GM12878 (cell line): ENCODE measurements at regions not wholly inside any gene's neighbourhood (a gene's known extent, or its start where the extent isn't known, plus 50 kb on each side); places are given as distances from the start of the nearest gene placed in this dataset.

Experiments
- ATAC-seq: fragments of 200-7000 bp; cut with Tn5 transposase; 3 replicates; pipeline ENCODE4 v1.9.1; 2020; ENCODE audit warnings: mild to moderate bottlenecking, moderate library complexity
- BruUV-seq: library from RNA; stranded (reverse); fragments of 400-500 nt; replicated peaks from 2 replicates; lab custom pipeline; 2021; lab: Mats Ljungman, UMichigan
- CTCF ChIA-PET: fragments of 300-600 bp; sonication (Branson Sonifier 250); formaldehyde crosslinking; extraction: SDS; loops from one replicate; lab custom pipeline; 2021; ENCODE audit warnings: inconsistent platforms; lab: Yijun Ruan, JAX
- POLR2A ChIA-PET: fragments of 350-600 bp; formaldehyde crosslinking; extraction: SDS; loops from one replicate; lab custom pipeline; 2021; ENCODE audit warnings: inconsistent platforms; lab: Charles Lee
- RAD21 ChIA-PET: fragments of 300-600 bp; sonication (Branson Sonifier 250); formaldehyde crosslinking; loops from one replicate; lab custom pipeline; 2023; ENCODE audit warnings: antibody characterized with exemption; ENCODE audit not compliant: unreplicated experiment; lab: Charles Lee
- SMC1A ChIA-PET: fragments of 300-600 bp; sonication (Branson Sonifier 250); formaldehyde crosslinking; loops from one replicate; lab custom pipeline; 2023; ENCODE audit not compliant: unreplicated experiment, uncharacterized antibody; lab: Charles Lee
- DNase-seq: peaks from one replicate; pipeline ENCODE4 v3.0.0-alpha.2; 2011; ENCODE audit warnings: low read depth, low spot score
- FAIRE-seq: peaks from 3 replicates; lab custom pipeline; 2011; peaks lifted over from hg19 to GRCh38; lab: Jason Lieb, UNC
- H2AFZ ChIP-seq: 2 replicates; pipeline ENCODE4 v1.6.0; 2011; ENCODE audit warnings: low read depth, low read length, control low read depth; ENCODE audit not compliant: control insufficient read depth
- H3K27ac ChIP-seq: 2 replicates; pipeline ENCODE4 v1.5.1; 2011; ENCODE audit warnings: control low read depth; ENCODE audit not compliant: control insufficient read depth, insufficient read depth
- H3K27me3 ChIP-seq, 2 experiments: replicated peaks in 1 of 2; 2 replicates each; pipeline versions ENCODE4 v1.6.0 to v1.6.1; 2011; ENCODE audit warnings: low read length in 1 of 2; ENCODE audit not compliant: control insufficient read depth in 2 of 2, insufficient read depth in 2 of 2
- H3K36me3 ChIP-seq, 2 experiments: 2 replicates each; pipeline ENCODE4 v1.5.1; 2011; ENCODE audit warnings: low read length in 1 of 2; ENCODE audit not compliant: control insufficient read depth in 2 of 2, insufficient read depth in 2 of 2
- H3K4me1 ChIP-seq: 2 replicates; pipeline ENCODE4 v1.6.1; 2011; ENCODE audit warnings: mild to moderate bottlenecking, low read length, moderate library complexity, mixed read lengths; ENCODE audit not compliant: control insufficient read depth, insufficient read depth
- H3K4me2 ChIP-seq: 2 replicates; pipeline ENCODE4 v1.6.0; 2011; ENCODE audit warnings: control low read depth; ENCODE audit not compliant: control insufficient read depth, insufficient read depth
- H3K4me3 ChIP-seq: fragments of 200-600 bp; sonication (generic); 2 replicates; pipeline ENCODE4 v1.5.1; 2016
- H3K79me2 ChIP-seq: 2 replicates; pipeline ENCODE4 v1.6.0; 2011; ENCODE audit warnings: low read length; ENCODE audit not compliant: control insufficient read depth, insufficient read depth
- H3K9ac ChIP-seq: 2 replicates; pipeline ENCODE4 v1.8.0; 2011; ENCODE audit warnings: low read length, control low read depth, mixed read lengths; ENCODE audit not compliant: control insufficient read depth, insufficient read depth
- H3K9me3 ChIP-seq: replicated peaks from 3 replicates; pipeline ENCODE4 v1.5.1; 2011; ENCODE audit warnings: mild to moderate bottlenecking, low read length; ENCODE audit not compliant: control insufficient read depth, insufficient read depth
- H4K20me1 ChIP-seq: 2 replicates; pipeline ENCODE4 v1.6.0; 2011; ENCODE audit not compliant: control insufficient read depth, insufficient read depth
- BACH1 ChIP-seq: fragments of 450-650 bp; IDR thresholded peaks from 2 replicates; pipeline ENCODE4 v1.6.1; 2017; ENCODE audit warnings: mild to moderate bottlenecking, borderline replicate concordance
- CHD1 ChIP-seq: IDR thresholded peaks from 2 replicates; pipeline ENCODE4 v1.6.1; 2012; ENCODE audit warnings: low read depth, low read length, improper control_type of control experiment
- CREB1 ChIP-seq: IDR thresholded peaks from 2 replicates; pipeline ENCODE4 v1.6.1; 2012; ENCODE audit warnings: low read depth, mild to moderate bottlenecking, inconsistent platforms
- CUX1 ChIP-seq: IDR thresholded peaks from 2 replicates; pipeline ENCODE4 v1.6.1; 2012; ENCODE audit warnings: improper control_type of control experiment, low read depth, low read length; ENCODE audit not compliant: insufficient replicate concordance
- FOS ChIP-seq: IDR thresholded peaks from 3 replicates; pipeline ENCODE4 v1.6.1; 2011; ENCODE audit warnings: borderline replicate concordance; ENCODE audit not compliant: insufficient read length; ENCODE audit errors: extremely low read depth
- HCFC1 ChIP-seq: fragments of 150-350 bp; IDR thresholded peaks from 2 replicates; pipeline ENCODE4 v1.6.1; 2014; ENCODE audit warnings: low read length
- HSF1 ChIP-seq: fragments of 150-350 bp; IDR thresholded peaks from 2 replicates; pipeline ENCODE4 v1.6.1; 2014; ENCODE audit warnings: mild to moderate bottlenecking, low read depth, low read length
- IKZF2 ChIP-seq, 2 experiments: fragments of 450-650 bp; IDR thresholded peaks; 2 replicates each; pipeline ENCODE4 v1.6.1; 2017; ENCODE audit warnings: mild to moderate bottlenecking in 2 of 2, moderate library complexity in 2 of 2
- JUNB ChIP-seq: IDR thresholded peaks from 2 replicates; pipeline ENCODE4 v1.6.1; 2016; ENCODE audit warnings: antibody characterized with exemption, mild to moderate bottlenecking
- MYC ChIP-seq: IDR thresholded peaks from 2 replicates; pipeline ENCODE4 v1.6.1; 2011; ENCODE audit warnings: mild to moderate bottlenecking, low read length, moderate library complexity, inconsistent platforms; ENCODE audit not compliant: insufficient read depth, insufficient replicate concordance, insufficient read length, severe bottlenecking
- NBN ChIP-seq: fragments of 450-650 bp; IDR thresholded peaks from 2 replicates; pipeline ENCODE4 v1.6.1; 2016
- NRF1 ChIP-seq: conservative IDR thresholded peaks from 2 replicates; pipeline ENCODE4 v1.6.1; 2011; ENCODE audit warnings: mild to moderate bottlenecking, low read depth, low read length, improper control_type of control experiment
- SMC3 ChIP-seq: IDR thresholded peaks from 2 replicates; pipeline ENCODE4 v1.6.1; 2011; ENCODE audit warnings: low read length, improper control_type of control experiment, borderline replicate concordance
- SP1 ChIP-seq: IDR thresholded peaks from one replicate; pipeline ENCODE4 v1.6.1; 2011; ENCODE audit warnings: low read depth, low read length
- USF2 ChIP-seq: IDR thresholded peaks from 2 replicates; pipeline ENCODE4 v1.6.1; 2011; ENCODE audit warnings: low read depth, low read length, improper control_type of control experiment, borderline replicate concordance
- ZNF622 ChIP-seq: fragments of 450-650 bp; IDR thresholded peaks from 2 replicates; pipeline ENCODE4 v1.6.1; 2017; ENCODE audit warnings: mild to moderate bottlenecking, inconsistent platforms
- WGBS: methylation state at CpG from one replicate; pipeline ENCODE4 v1.1.6; 2016; ENCODE audit warnings: low lambda C conversion rate; ENCODE audit not compliant: insufficient replicate concordance, insufficient coverage; ENCODE audit errors: missing lambda C conversion rate; 5-methylcytosine and 5-hydroxymethylcytosine counted together
- in situ Hi-C: fragments of 300-500 bp; cut with MboI; formaldehyde crosslinking; loops from 9 replicates; pipeline ENCODE4 v1.14.3; 2018; ENCODE audit warnings: mixed read lengths
- intact Hi-C: fragments of 100-400 bp; cut with micrococcal nuclease; formaldehyde crosslinking; loops from one replicate; pipeline ENCODE4 v1.14.2; 2022; ENCODE audit not compliant: unreplicated experiment

- TF ChIP-seq HSF1 (no peak), USF2 (no peak), CREB1 (no peak)
- TF ChIP-seq, all 136 proteins: peak for 0
Observed at GRCh38 chr7:136122026-136122425, 144.9 kb upstream of the MTPN start (continued).

GRCh38 chr7:136117539-136117938 lies 140.4 kb upstream of the MTPN start:
- no peaks in the 10 kb centered on the region for H3K36me3 ChIP-seq
- SMC1A ChIA-PET, result no interaction called here
- H3K4me3 ChIP-seq, result no peak overlapping the region
- no peak overlapping the region for H2AFZ ChIP-seq
- no peak overlapping the region for H3K9ac ChIP-seq
- H3K27ac ChIP-seq, result no peak overlapping the region
- H3K9me3 ChIP-seq, result no peaks in the 10 kb centered on the region
- intact Hi-C loops, result loop anchor here (10.0 kb wide), 1 partner anchor 313 kb away; no protein-coding TSS in a partner anchor
- ATAC-seq, result no peak
- no peak overlapping the region for H3K4me2 ChIP-seq
- RAD21 ChIA-PET, result no interaction called here
- no peaks in the 10 kb centered on the region for H3K27me3 ChIP-seq
- no peaks in the 10 kb centered on the region for H3K4me1 ChIP-seq
- no peaks in the 10 kb centered on the region for H4K20me1 ChIP-seq
- no peak for FAIRE-seq
- no peak for TF ChIP-seq JUNB
- TF ChIP-seq CUX1, result no peak
- TF ChIP-seq HCFC1, result no peak
- no peak for TF ChIP-seq MYC
- no peak for TF ChIP-seq NRF1
- no peak for TF ChIP-seq IKZF2 (IDR thresholded peaks at IDR 0.05)
- no peak for TF ChIP-seq FOS
- no peak for TF ChIP-seq SP1
- no peak for TF ChIP-seq CHD1
- no peak for TF ChIP-seq SMC3
- TF ChIP-seq NBN, result no peak
- TF ChIP-seq ZNF622, result no peak
- TF ChIP-seq BACH1, result no peak
- whole genome bisulfite sequencing, result 55% methylated on average over 7 of the region's 7 CpGs
- in situ Hi-C loops, result no loop called here
- CTCF ChIA-PET, result no interaction called here
- POLR2A ChIA-PET, result no interaction called here
- no peaks in the 10 kb centered on the region for H3K79me2 ChIP-seq
- BruUV-seq, result no TSS peak
- no peak for DNase-seq
